22Rv1 (cell line): ENCODE measurements at regions not wholly inside any gene's neighbourhood (a gene's known extent, or its start where the extent isn't known, plus 50 kb on each side); places are given as distances from the start of the nearest gene placed in this dataset.
"Not testable (repeated sequence)": the region's sequence is repeated elsewhere in the genome, so short reads cannot be mapped to it uniquely, and the experiment has no call there.

ENCODE experiments used
- H3K27ac ChIP-seq: fragments of 450-650 bp; 2 replicates; pipeline ENCODE4 v1.5.1; 2017
- ZFX ChIP-seq: fragments of 450-650 bp; IDR thresholded peaks from 2 replicates; pipeline ENCODE4 v1.6.1; 2017; ENCODE audit warnings: antibody characterized with exemption, borderline replicate concordance
- TF ChIP-seq, protein P1 (sequence below): fragments of 450-650 bp; IDR thresholded peaks from 2 replicates; pipeline ENCODE4 v1.5.1; 2017; ENCODE audit warnings: mild to moderate bottlenecking

DNA sequence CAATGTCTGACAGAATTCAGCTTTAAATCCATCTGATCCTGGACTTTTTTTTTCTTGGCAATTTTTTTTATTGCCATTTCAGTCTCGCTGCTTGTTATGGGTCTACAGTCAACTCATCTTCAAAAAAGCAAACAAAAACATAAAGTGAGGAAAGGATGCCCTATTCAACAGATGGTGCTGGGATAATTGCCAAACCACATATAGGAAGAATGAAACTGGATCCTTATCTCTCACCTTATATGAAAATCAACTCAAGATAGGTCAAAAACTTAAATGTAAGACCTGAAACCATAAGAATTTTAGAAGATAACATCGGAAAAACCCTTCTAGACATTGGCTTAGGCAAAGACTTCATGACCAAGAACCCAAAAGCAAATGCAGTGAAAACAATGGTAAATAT lies 389.1 kb upstream of the ST8SIA4 start:
- no peak overlapping the region for H3K27ac ChIP-seq
- TF ChIP-seq, protein P1, sequence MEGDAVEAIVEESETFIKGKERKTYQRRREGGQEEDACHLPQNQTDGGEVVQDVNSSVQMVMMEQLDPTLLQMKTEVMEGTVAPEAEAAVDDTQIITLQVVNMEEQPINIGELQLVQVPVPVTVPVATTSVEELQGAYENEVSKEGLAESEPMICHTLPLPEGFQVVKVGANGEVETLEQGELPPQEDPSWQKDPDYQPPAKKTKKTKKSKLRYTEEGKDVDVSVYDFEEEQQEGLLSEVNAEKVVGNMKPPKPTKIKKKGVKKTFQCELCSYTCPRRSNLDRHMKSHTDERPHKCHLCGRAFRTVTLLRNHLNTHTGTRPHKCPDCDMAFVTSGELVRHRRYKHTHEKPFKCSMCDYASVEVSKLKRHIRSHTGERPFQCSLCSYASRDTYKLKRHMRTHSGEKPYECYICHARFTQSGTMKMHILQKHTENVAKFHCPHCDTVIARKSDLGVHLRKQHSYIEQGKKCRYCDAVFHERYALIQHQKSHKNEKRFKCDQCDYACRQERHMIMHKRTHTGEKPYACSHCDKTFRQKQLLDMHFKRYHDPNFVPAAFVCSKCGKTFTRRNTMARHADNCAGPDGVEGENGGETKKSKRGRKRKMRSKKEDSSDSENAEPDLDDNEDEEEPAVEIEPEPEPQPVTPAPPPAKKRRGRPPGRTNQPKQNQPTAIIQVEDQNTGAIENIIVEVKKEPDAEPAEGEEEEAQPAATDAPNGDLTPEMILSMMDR, result no peak
- no peak for TF ChIP-seq ZFX

DNA sequence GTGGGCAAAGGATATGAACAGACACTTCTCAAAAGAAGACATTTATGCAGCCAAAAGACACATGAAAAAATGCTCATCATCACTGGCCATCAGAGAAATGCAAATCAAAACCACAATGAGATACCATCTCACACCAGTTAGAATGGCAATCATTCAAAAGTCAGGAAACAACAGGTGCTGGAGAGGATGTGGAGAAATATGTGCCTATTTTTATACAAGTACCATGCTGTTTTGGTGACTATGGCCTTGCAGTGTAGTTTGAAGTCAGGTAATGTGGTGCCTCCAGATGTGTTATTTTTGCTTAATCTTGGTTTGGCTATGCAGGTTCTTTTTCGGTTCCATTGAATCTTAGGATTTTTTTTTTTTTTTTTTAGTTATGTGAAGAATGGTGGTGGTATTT lies 387.7 kb upstream of the ST8SIA4 start:
- H3K27ac ChIP-seq, result not testable (repeated sequence)

DNA sequence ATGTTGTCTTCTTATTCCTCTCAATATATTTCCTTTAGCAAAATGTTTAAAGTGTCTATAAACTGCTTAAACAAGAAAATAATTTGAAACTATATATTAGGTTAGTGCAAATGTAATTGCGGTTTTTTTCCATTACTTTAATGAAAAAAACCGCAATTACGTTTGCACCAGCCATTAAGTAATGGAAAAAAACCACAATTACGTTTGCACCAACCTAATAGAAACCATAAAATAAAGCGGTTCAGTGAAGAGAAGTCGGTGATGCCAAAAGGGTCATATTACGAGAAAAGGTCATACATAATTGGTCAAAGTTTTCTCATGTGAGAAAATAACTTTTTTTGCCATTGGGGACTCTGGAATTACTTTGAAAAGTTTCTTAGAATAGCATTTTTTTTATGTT lies 385.6 kb upstream of the ST8SIA4 start:
- no peak overlapping the region for H3K27ac ChIP-seq
- TF ChIP-seq, protein P1, result no peak
- no peak for TF ChIP-seq ZFX

DNA sequence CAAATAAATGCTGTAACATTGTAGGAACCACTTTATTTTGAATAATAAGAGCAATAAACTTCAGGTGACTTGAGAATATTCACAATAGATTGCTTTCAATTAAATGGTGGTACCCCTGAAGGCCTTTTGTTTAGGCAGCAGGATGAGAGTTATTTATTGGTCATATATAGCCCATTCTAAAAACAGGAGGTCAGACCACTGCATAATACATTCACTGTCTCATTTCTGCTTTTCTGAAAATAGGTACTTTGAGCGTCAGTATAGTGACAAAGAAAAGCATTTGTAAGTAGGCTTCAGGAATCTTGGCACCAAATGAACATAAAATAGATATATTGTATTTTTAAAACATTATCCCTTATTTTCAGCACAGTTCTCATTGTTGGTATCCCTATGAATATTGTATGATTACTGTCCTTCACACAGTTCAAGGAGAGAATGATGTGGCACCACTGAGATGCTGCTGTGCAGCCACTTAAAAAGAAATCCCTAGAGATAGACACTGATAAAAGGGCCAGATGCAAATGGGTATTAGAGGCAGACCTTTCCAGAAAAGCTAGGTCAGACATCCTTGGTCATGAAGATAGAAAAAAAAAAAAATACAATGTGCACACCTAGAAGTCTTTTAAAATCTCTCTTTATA lies 381.8 kb upstream of the ST8SIA4 start:
- no peak overlapping the region for H3K27ac ChIP-seq
- TF ChIP-seq, protein P1, result no peak
- no peak for TF ChIP-seq ZFX

DNA sequence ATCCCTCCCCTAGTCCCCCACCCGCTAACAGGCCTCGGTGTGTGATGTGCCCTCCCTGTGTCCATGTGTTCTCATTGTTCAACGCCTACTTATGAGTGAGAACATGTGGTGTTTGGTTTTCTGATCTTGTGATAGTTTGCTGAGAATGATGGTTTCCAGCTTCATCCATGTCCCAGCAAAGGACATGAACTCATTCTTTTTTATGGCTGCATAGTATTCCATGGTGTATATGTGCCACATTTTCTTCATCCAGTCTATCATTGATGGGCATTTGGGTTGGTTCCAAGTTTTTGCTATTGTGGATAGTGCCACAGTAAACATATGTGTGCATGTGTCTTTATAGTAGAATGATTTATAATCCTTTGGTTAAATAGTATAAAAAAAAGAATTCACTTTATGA lies 380.9 kb upstream of the ST8SIA4 start:
- H3K27ac ChIP-seq, result not testable (repeated sequence)

DNA sequence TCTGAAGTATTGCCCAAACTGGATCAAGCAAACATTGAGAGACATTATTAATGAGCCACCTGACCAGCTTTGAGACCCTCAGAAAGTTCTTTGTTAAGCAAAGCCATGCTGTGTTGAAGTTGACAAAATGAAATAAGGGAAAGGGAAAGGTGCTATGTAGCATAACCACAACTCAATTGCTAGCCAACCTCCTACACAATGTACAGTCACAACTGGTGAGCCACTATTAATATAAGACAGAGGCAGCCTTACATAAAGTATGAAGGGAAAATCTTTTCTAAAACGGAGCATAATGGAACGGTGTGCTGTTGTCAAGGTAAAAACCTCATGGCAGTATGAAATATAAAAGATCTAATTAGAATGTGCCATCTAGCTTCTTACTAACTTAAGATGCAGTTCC lies 375.8 kb upstream of the ST8SIA4 start:
- H3K27ac ChIP-seq, result no peak overlapping the region
- no peak for TF ChIP-seq ZFX
- TF ChIP-seq, protein P1, result no peak

DNA sequence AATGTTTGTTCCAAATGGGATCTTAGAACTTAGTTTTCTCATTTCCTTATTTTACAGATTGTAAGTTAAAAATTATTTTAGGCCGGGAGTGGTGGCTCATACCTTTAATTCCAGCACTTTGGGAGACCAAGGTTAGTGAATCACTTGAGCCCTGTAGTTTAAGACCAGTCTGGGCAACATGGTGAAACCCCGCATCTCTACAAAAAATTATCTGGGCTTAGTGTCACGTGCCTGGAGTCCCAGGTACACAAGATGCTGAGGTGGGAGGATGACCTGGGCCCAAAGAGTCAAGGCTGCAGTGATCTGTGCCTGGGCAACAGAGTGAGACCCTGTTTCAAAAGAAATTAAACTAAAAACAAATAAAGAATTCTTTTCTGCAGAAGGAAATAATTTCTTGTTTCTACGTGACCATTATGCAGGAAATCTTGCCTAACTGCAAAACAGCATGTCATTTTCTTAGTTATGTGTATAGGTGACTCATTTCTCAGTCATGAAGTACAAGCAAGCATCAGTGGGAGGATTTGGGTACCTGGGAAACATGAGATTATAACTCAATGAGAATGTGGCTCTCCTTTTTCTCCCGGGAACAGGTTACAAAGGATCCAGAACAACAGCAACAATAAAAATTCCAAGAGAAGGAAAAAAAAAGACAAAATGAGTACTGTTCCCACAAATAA lies 375.1 kb upstream of the ST8SIA4 start:
- H3K27ac ChIP-seq, result no peak overlapping the region
- TF ChIP-seq, protein P1, result no peak
- TF ChIP-seq ZFX, result no peak

DNA sequence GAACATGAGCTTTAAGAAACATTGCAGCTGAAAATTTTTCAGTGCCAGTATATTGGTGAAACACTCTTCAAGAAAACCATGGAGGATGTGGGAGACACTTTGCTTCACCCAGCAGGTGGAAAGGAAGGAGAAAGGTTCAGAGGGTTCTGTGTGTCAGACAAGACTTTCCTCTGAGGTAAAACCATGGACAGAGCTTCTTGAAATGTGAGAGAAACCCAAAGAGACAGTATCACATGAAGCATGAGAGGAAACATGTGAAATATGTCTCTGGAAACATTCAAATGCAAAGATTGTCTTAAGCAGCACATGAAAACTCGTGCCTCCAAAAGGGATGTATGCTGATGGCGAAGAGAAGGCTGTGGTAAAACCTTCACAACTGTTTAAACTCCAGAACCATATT lies 368.9 kb upstream of the ST8SIA4 start:
- TF ChIP-seq, protein P1, result no peak
- TF ChIP-seq ZFX, result no peak
- H3K27ac ChIP-seq, result no peak overlapping the region
